ENCODE measurements at regions not wholly inside any gene's neighbourhood (a gene's known extent, or its start where the extent isn't known, plus 50 kb on each side); places are given as distances from the start of the nearest gene placed in this dataset.

GRCh38 chrX:65595460-65595876, 60.9 kb upstream of the LAS1L start:
- Histone ChIP-seq H3K4me3 (ENCODE audit: insufficient read depth, low read depth, low read length) (no peak overlapping the region), H2BK20ac (ENCODE audit: low read depth, low read length) (0 out of 2 replicates have a peak overlapping the region, but pooled peaks have one; percentile 47), H3K9me1 (ENCODE audit: insufficient read depth, low read length) (no peaks in the 10 kb centered on the region), H3K27me3 (ENCODE audit: control insufficient read depth, insufficient read depth, low read length) (no peaks in the 10 kb centered on the region; the same call in 1 of the 2 replicates), H3K27ac (ENCODE audit: insufficient read depth, low read length) (peak overlapping the region; percentile 30; the same call in 1 of the 2 replicates), H4K8ac (ENCODE audit: low read depth in 2 of 2, low read length in 2 of 2) (peak overlapping the region; percentile 25 to 38; a peak in 1 of 4 replicates), H3K79me1 (ENCODE audit: low read depth in 1 of 2, low read length in 2 of 2) (peaks cover 0 to 7% of the 10 kb centered on the region in 2 experiments; a peak in 1 of 4 replicates), H2AFZ (replicated peaks; ENCODE audit: low read length, poor library complexity) (peak overlapping the region; percentile 71), H4K91ac (ENCODE audit: insufficient read depth, low read depth, low read length) (peak overlapping the region; percentile 61; the same call in 1 of the 2 replicates), H3K4me2 (ENCODE audit: low read depth, low read length) (peak overlapping the region; percentile 11; the same call in 1 of the 2 replicates), H3K4ac (ENCODE audit: low read depth, low read length) (peak overlapping the region; percentile 78), H2BK120ac (ENCODE audit: low read depth, low read length) (peak overlapping the region; percentile 75; the same call in 1 of the 2 replicates), H4K20me1 (ENCODE audit: insufficient read depth, low read length) (no peaks in the 10 kb centered on the region), H2AK9ac (replicated peaks; ENCODE audit: low read depth, low read length, poor library complexity) (no peak overlapping the region), H3K36me3 (ENCODE audit: control insufficient read depth, insufficient read depth, low read length) (no peaks in the 10 kb centered on the region), H3K18ac (ENCODE audit: low read depth, low read length) (no peak overlapping the region; the same call in 1 of the 2 replicates), H3K4me1 (ENCODE audit: control insufficient read depth, insufficient read depth, low read length) (no peaks in the 10 kb centered on the region), H3K9ac (ENCODE audit: low read depth, low read length) (peak overlapping the region; percentile 7; the same call in 1 of the 2 replicates), H3K23ac (ENCODE audit: low read depth, low read length) (no peak overlapping the region), H3K56ac (ENCODE audit: extremely low read depth, insufficient read depth, low read length) (peak overlapping the region; percentile 12; the same call in 1 of the 2 replicates), H2BK15ac (ENCODE audit: low read depth, low read length) (no peak overlapping the region), H2BK5ac (ENCODE audit: low read depth, low read length, poor library complexity, severe bottlenecking) (peak overlapping the region; percentile 64), H2AK5ac (ENCODE audit: low read depth, low read length) (no peak overlapping the region), H3K14ac (replicated peaks; ENCODE audit: low read depth, low read length) (no peak overlapping the region), H3K9me3 (ENCODE audit: control insufficient read depth, insufficient read depth, low read length) (no peaks in the 10 kb centered on the region), H4K5ac (ENCODE audit: low read depth, low read length) (peak overlapping the region; percentile 13; the same call in 1 of the 2 replicates)
- ATAC-seq (ENCODE audit: low read depth), result peak; percentile 97
- dilution Hi-C loops (cut with HindIII; ENCODE audit: low sequenced_read_pairs, unreplicated experiment) (no loop called here), intact Hi-C loops (cut with micrococcal nuclease) (loop anchor here (1.0 to 2.0 kb wide), 3 partner anchors 73 to 145 kb away; no protein-coding TSS in a partner anchor), in situ Hi-C loops (cut with MboI; ENCODE audit: low sequenced_read_pairs) (no loop called here)
- ChIA-PET POLR2A (ENCODE audit: unreplicated experiment) (no interaction called here), CTCF (interaction anchor here (0.8 to 1.2 kb wide), 3 partner anchors 74 to 115 kb away, joined by 3 to 4 read pairs (median 3); no protein-coding TSS in a partner anchor)
- WGBS, 2 experiments (ENCODE audit: extremely low coverage in 2 of 2, insufficient read length in 1 of 2), result 0% methylated on average over 2 of the region's 3 CpGs; no CpG with 5 or more reads in 1 of the 2 experiments
- BruUV-seq (replicated peaks), result no TSS peak
- DNase-seq, result peak; percentile 93
- TF ChIP-seq SMC3 (IDR thresholded peaks at IDR 0.05; ENCODE audit: low read depth, low read length), result peak; percentile 78
- TF ChIP-seq RAD21 (IDR thresholded peaks at IDR 0.05; ENCODE audit: low read length), result peak; percentile 83
- TF ChIP-seq RCOR1 (IDR thresholded peaks at IDR 0.05; ENCODE audit: insufficient replicate concordance, low read length), result no peak
- TF ChIP-seq CHD1 (IDR thresholded peaks at IDR 0.05; ENCODE audit: low read depth, low read length), result no peak
- TF ChIP-seq CTCF (conservative IDR thresholded peaks at IDR 0.05; ENCODE audit: low read depth, low read length), result peak; percentile 100
- TF ChIP-seq FOS (IDR thresholded peaks at IDR 0.05; ENCODE audit: low read depth, low read length), result peak; percentile 28; the same call in 1 of the 2 replicates
- TF ChIP-seq ELK1 (IDR thresholded peaks at IDR 0.05; ENCODE audit: borderline replicate concordance, low read depth, low read length), result no peak
- no peak for TF ChIP-seq CEBPB (IDR thresholded peaks at IDR 0.05; ENCODE audit: low read depth, low read length)
- TF ChIP-seq NFE2L2 (IDR thresholded peaks at IDR 0.05; ENCODE audit: low read depth, low read length), result no peak
- TF ChIP-seq MXI1 (IDR thresholded peaks at IDR 0.05; ENCODE audit: borderline replicate concordance, low read depth, low read length), result no peak
- TF ChIP-seq MAZ (IDR thresholded peaks at IDR 0.05; ENCODE audit: borderline replicate concordance, low read depth, low read length), result no peak
- TF ChIP-seq MAFK (IDR thresholded peaks at IDR 0.05; ENCODE audit: low read depth, low read length), result peak; percentile 23; the same call in 1 of the 2 replicates
